OCI-LY1 (cell line): ENCODE measurements at regions not wholly inside any gene's neighbourhood (a gene's known extent, or its start where the extent isn't known, plus 50 kb on each side); places are given as distances from the start of the nearest gene placed in this dataset.

Source experiments
- H2AFZ ChIP-seq: fragments of 200-600 bp; sonication (generic), shearing (Covaris generic); 2 replicates; pipeline ENCODE4 v1.6.0; 2014; ENCODE audit warnings: antibody characterized with exemption, mild to moderate bottlenecking, low read length
- H3F3A ChIP-seq: fragments of 200-600 bp; sonication (generic), shearing (Covaris generic); 2 replicates; pipeline ENCODE4 v1.6.0; 2014; ENCODE audit warnings: mild to moderate bottlenecking, antibody characterized with exemption, low read length, moderate library complexity; ENCODE audit not compliant: insufficient read depth
- H3K27ac ChIP-seq: fragments of 200-600 bp; sonication (generic); 2 replicates; pipeline ENCODE4 v1.5.1; 2014; ENCODE audit warnings: low read length, mixed run types, mild to moderate bottlenecking, low read depth; ENCODE audit not compliant: poor library complexity, severe bottlenecking
- H3K27me3 ChIP-seq: fragments of 200-600 bp; sonication (generic); 2 replicates; pipeline ENCODE4 v1.6.0; 2014; ENCODE audit warnings: antibody characterized with exemption, mild to moderate bottlenecking, low read length, moderate library complexity; ENCODE audit not compliant: insufficient read depth
- H3K36me3 ChIP-seq: fragments of 200-600 bp; sonication (generic); 2 replicates; pipeline ENCODE4 v1.6.1; 2014; ENCODE audit warnings: mild to moderate bottlenecking, antibody characterized with exemption, low read length, moderate library complexity, mixed read lengths; ENCODE audit not compliant: insufficient read depth
- H3K4me1 ChIP-seq: fragments of 200-600 bp; sonication (generic); 2 replicates; pipeline ENCODE4 v1.5.1; 2014; ENCODE audit warnings: mild to moderate bottlenecking, low read length, moderate library complexity; ENCODE audit not compliant: insufficient read depth, severe bottlenecking
- H3K4me2 ChIP-seq: fragments of 200-600 bp; sonication (generic), shearing (Covaris generic); 2 replicates; pipeline ENCODE4 v1.6.1; 2014; ENCODE audit warnings: low read length
- H3K4me3 ChIP-seq: fragments of 200-600 bp; sonication (generic); 2 replicates; pipeline ENCODE4 v1.5.1; 2014; ENCODE audit warnings: low read length, low read depth, mild to moderate bottlenecking, mixed read lengths; ENCODE audit not compliant: poor library complexity, severe bottlenecking
- H3K79me2 ChIP-seq: fragments of 200-600 bp; shearing (Covaris generic); 2 replicates; pipeline ENCODE4 v1.6.1; 2016; ENCODE audit warnings: mixed run types, low read length, mixed read lengths; ENCODE audit not compliant: insufficient read depth
- H3K9ac ChIP-seq: fragments of 200-600 bp; sonication (generic), shearing (Covaris generic); 2 replicates; pipeline ENCODE4 v1.6.1; 2014; ENCODE audit warnings: mild to moderate bottlenecking, low read length, mixed read lengths
- H3K9me2 ChIP-seq: fragments of 200-600 bp; sonication (generic), shearing (Covaris generic); 2 replicates; pipeline ENCODE4 v1.6.1; 2014; ENCODE audit warnings: low read depth, mild to moderate bottlenecking, low read length, mixed read lengths
- H3K9me3 ChIP-seq: fragments of 200-600 bp; shearing (Covaris generic); 2 replicates; pipeline ENCODE4 v1.6.1; 2014; ENCODE audit warnings: low read length, mixed read lengths
- H4K20me1 ChIP-seq: fragments of 200-600 bp; sonication (generic), shearing (Covaris generic); 2 replicates; pipeline ENCODE4 v1.6.0; 2016; ENCODE audit warnings: mild to moderate bottlenecking, low read length; ENCODE audit not compliant: insufficient read depth
- CTCF ChIP-seq: fragments of 200-600 bp; sonication (generic), shearing (Covaris generic); IDR thresholded peaks from 2 replicates; pipeline ENCODE4 v1.5.1; 2017; ENCODE audit warnings: mild to moderate bottlenecking, antibody characterized with exemption, low read length, moderate library complexity, mixed read lengths
- EZH2 ChIP-seq: fragments of 200-600 bp; sonication (generic), shearing (Covaris generic); IDR thresholded peaks from 2 replicates; pipeline ENCODE4 v1.8.0; 2017; ENCODE audit warnings: borderline replicate concordance, mixed run types, mild to moderate bottlenecking, antibody characterized with exemption, low read length, moderate library complexity, mixed read lengths

GRCh38 chr7:15042285-15043065, 139.9 kb upstream of the DGKB start:
- Histone ChIP-seq H3K4me3 (no peak overlapping the region), H4K20me1 (no peaks in the 10 kb centered on the region), H3F3A (no peaks in the 10 kb centered on the region), H3K4me1 (no peaks in the 10 kb centered on the region), H3K9me3 (no peaks in the 10 kb centered on the region), H2AFZ (no peak overlapping the region), H3K27ac (no peak overlapping the region), H3K79me2 (no peaks in the 10 kb centered on the region), H3K9me2 (no peaks in the 10 kb centered on the region), H3K4me2 (no peak overlapping the region), H3K9ac (no peak overlapping the region), H3K27me3 (no peaks in the 10 kb centered on the region; the same call in 1 of the 2 replicates), H3K36me3 (no peaks in the 10 kb centered on the region)
- TF ChIP-seq CTCF, result no peak
- TF ChIP-seq EZH2, result no peak

GRCh38 chr7:15041226-15041625, 138.7 kb upstream of the DGKB start:
- no peaks in the 10 kb centered on the region for H3K9me3 ChIP-seq
- no peak for TF ChIP-seq CTCF
- no peak for TF ChIP-seq EZH2
- H3K27me3 ChIP-seq, result no peaks in the 10 kb centered on the region; the same call in 1 of the 2 replicates
- no peak overlapping the region for H3K27ac ChIP-seq
- no peak overlapping the region for H3K4me2 ChIP-seq
- H3K4me1 ChIP-seq, result no peaks in the 10 kb centered on the region
- no peaks in the 10 kb centered on the region for H3K9me2 ChIP-seq
- H3K79me2 ChIP-seq, result no peaks in the 10 kb centered on the region
- H3F3A ChIP-seq, result no peaks in the 10 kb centered on the region
- no peak overlapping the region for H3K9ac ChIP-seq
- H3K4me3 ChIP-seq, result no peak overlapping the region
- no peaks in the 10 kb centered on the region for H3K36me3 ChIP-seq
- H4K20me1 ChIP-seq, result no peaks in the 10 kb centered on the region
- H2AFZ ChIP-seq, result no peak overlapping the region

- TF ChIP-seq CTCF, result no peak
- no peak for TF ChIP-seq EZH2
- no peak overlapping the region for H3K4me2 ChIP-seq
These were observed 133.3 kb upstream of the DGKB start for GRCh38 chr7:15035814-15036213.

More at GRCh38 chr7:15035814-15036213, 133.3 kb upstream of the DGKB start:
- Histone ChIP-seq H3K9ac (no peak overlapping the region), H4K20me1 (no peaks in the 10 kb centered on the region), H3K9me3 (no peaks in the 10 kb centered on the region), H3K79me2 (no peaks in the 10 kb centered on the region), H3K27ac (no peak overlapping the region), H3K27me3 (no peaks in the 10 kb centered on the region; the same call in 1 of the 2 replicates), H3K4me3 (no peak overlapping the region), H3K4me1 (no peaks in the 10 kb centered on the region), H3K36me3 (no peaks in the 10 kb centered on the region), H3F3A (no peaks in the 10 kb centered on the region), H2AFZ (no peak overlapping the region), H3K9me2 (no peaks in the 10 kb centered on the region)
